ENCODE measurements at regions not wholly inside any gene's neighbourhood (a gene's known extent, or its start where the extent isn't known, plus 50 kb on each side); places are given as distances from the start of the nearest gene placed in this dataset.

- Histone ChIP-seq H3K4me1 (ENCODE audit: control insufficient read depth, insufficient read depth, low read length) (no peaks in the 10 kb centered on the region), H3K27ac (ENCODE audit: control insufficient read depth, insufficient read depth) (no peak overlapping the region), H3K27me3 (replicated peaks in 1 of 2; ENCODE audit: control insufficient read depth in 2 of 2, insufficient read depth in 2 of 2, low read length in 1 of 2) (no peaks in the 10 kb centered on the region), H3K36me3 (ENCODE audit: control insufficient read depth in 2 of 2, insufficient read depth in 2 of 2, low read length in 1 of 2) (no peaks in the 10 kb centered on the region), H2AFZ (ENCODE audit: control insufficient read depth, low read depth, low read length) (no peak overlapping the region), H3K4me2 (ENCODE audit: control insufficient read depth, insufficient read depth) (no peak overlapping the region), H3K4me3 (no peak overlapping the region), H3K9me3 (replicated peaks; ENCODE audit: control insufficient read depth, insufficient read depth, low read length) (no peaks in the 10 kb centered on the region; the same call in 2 of the 3 replicates), H4K20me1 (ENCODE audit: control insufficient read depth, insufficient read depth) (no peaks in the 10 kb centered on the region), H3K9ac (ENCODE audit: control insufficient read depth, insufficient read depth, low read length) (no peak overlapping the region), H3K79me2 (ENCODE audit: control insufficient read depth, insufficient read depth, low read length) (no peaks in the 10 kb centered on the region)
- FAIRE-seq (no peak), DNase-seq (ENCODE audit: low read depth, low spot score) (no peak), ATAC-seq (no peak)
- intact Hi-C loops (cut with micrococcal nuclease; ENCODE audit: unreplicated experiment), result no loop called here
- CTCF ChIA-PET, result no interaction called here
- RAD21 ChIA-PET (ENCODE audit: unreplicated experiment), result no interaction called here
- POLR2A ChIA-PET, result no interaction called here
- SMC1A ChIA-PET (ENCODE audit: uncharacterized antibody, unreplicated experiment), result no interaction called here
- TF ChIP-seq, protein P1, sequence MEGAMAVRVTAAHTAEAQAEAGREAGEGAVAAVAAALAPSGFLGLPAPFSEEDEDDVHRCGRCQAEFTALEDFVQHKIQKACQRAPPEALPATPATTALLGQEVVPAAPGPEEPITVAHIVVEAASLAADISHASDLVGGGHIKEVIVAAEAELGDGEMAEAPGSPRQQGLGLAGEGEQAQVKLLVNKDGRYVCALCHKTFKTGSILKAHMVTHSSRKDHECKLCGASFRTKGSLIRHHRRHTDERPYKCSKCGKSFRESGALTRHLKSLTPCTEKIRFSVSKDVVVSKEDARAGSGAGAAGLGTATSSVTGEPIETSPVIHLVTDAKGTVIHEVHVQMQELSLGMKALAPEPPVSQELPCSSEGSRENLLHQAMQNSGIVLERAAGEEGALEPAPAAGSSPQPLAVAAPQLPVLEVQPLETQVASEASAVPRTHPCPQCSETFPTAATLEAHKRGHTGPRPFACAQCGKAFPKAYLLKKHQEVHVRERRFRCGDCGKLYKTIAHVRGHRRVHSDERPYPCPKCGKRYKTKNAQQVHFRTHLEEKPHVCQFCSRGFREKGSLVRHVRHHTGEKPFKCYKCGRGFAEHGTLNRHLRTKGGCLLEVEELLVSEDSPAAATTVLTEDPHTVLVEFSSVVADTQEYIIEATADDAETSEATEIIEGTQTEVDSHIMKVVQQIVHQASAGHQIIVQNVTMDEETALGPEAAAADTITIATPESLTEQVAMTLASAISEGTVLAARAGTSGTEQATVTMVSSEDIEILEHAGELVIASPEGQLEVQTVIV (IDR thresholded peaks at IDR 0.05; ENCODE audit: borderline replicate concordance, partially characterized antibody), result no peak
- no TSS peak for BruUV-seq (replicated peaks)
- in situ Hi-C loops (cut with MboI), result no loop called here
Observed at GRCh38 chr19:8935460-8935859, 74.7 kb downstream of the MUC16 start.

DNA sequence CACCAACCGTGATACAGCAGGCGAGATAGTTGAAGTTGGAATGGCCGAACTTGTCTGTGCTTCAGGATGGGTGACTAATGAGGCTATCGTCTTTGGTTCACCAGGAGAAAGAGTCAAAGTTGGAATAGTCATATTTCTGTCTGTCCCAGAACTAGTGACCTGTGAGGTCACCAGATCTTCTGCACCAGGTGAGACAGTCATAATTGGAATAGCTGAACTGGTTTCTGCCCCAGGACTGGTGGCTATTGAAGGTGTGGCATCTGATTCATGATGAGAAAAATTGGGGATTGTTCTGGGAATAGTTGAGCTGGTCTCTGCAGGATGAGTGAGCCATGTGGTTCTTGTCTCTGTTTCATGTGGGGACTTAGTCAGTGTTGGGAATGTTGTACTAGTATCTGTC, 71.6 kb downstream of the MUC16 start:
- Histone ChIP-seq H3K4me3 (no peak overlapping the region), H3K9me3 (replicated peaks; ENCODE audit: control insufficient read depth, insufficient read depth, low read length) (no peaks in the 10 kb centered on the region; the same call in 2 of the 3 replicates), H4K20me1 (ENCODE audit: control insufficient read depth, insufficient read depth) (no peaks in the 10 kb centered on the region), H3K79me2 (ENCODE audit: control insufficient read depth, insufficient read depth, low read length) (no peaks in the 10 kb centered on the region), H3K27ac (ENCODE audit: control insufficient read depth, insufficient read depth) (no peak overlapping the region), H3K9ac (ENCODE audit: control insufficient read depth, insufficient read depth, low read length) (no peak overlapping the region), H3K36me3 (ENCODE audit: control insufficient read depth in 2 of 2, insufficient read depth in 2 of 2, low read length in 1 of 2) (no peaks in the 10 kb centered on the region), H3K4me2 (ENCODE audit: control insufficient read depth, insufficient read depth) (no peak overlapping the region), H2AFZ (ENCODE audit: control insufficient read depth, low read depth, low read length) (no peak overlapping the region), H3K27me3 (replicated peaks in 1 of 2; ENCODE audit: control insufficient read depth in 2 of 2, insufficient read depth in 2 of 2, low read length in 1 of 2) (no peaks in the 10 kb centered on the region), H3K4me1 (ENCODE audit: control insufficient read depth, insufficient read depth, low read length) (no peaks in the 10 kb centered on the region)
- ChIA-PET RAD21 (ENCODE audit: unreplicated experiment) (no interaction called here), CTCF (no interaction called here), SMC1A (ENCODE audit: uncharacterized antibody, unreplicated experiment) (no interaction called here), POLR2A (no interaction called here)
- in situ Hi-C loops (cut with MboI) (no loop called here), intact Hi-C loops (cut with micrococcal nuclease; ENCODE audit: unreplicated experiment) (no loop called here)
- BruUV-seq (replicated peaks), result no TSS peak
- ATAC-seq (no peak), DNase-seq (ENCODE audit: low read depth, low spot score) (no peak), FAIRE-seq (no peak)
- 8% methylated on average over 4 of the region's 4 CpGs for WGBS (ENCODE audit: insufficient coverage, insufficient replicate concordance, low lambda C conversion rate, missing lambda C conversion rate)
- TF ChIP-seq EP300 (IDR thresholded peaks at IDR 0.05; ENCODE audit: borderline replicate concordance in 1 of 2, control insufficient read depth in 1 of 2, low read depth in 2 of 2, low read length in 2 of 2), result no peak
- no peak for TF ChIP-seq EZH2 (IDR thresholded peaks at IDR 0.05; ENCODE audit: borderline replicate concordance, control insufficient read depth, low read depth, low read length)
- TF ChIP-seq ETV6 (conservative IDR thresholded peaks at IDR 0.05 in 1 of 2, IDR thresholded peaks at IDR 0.05 in 1 of 2; ENCODE audit: borderline replicate concordance in 1 of 2, low read depth in 1 of 2), result no peak
- no peak for TF ChIP-seq CBX5 (IDR thresholded peaks at IDR 0.05; ENCODE audit: low read depth)
- TF ChIP-seq HCFC1 (IDR thresholded peaks at IDR 0.05; ENCODE audit: low read length), result no peak
- TF ChIP-seq MEF2B (IDR thresholded peaks at IDR 0.05; ENCODE audit: partially characterized antibody, poor library complexity, severe bottlenecking), result no peak
- no peak for TF ChIP-seq ZBTB11 (CRISPR knock-in tag; IDR thresholded peaks at IDR 0.05)
